ENCODE measurements at regions not wholly inside any gene's neighbourhood (a gene's known extent, or its start where the extent isn't known, plus 50 kb on each side); places are given as distances from the start of the nearest gene placed in this dataset.

GRCh38 chr14:106808458-106808857, 1282.1 kb downstream of the TMEM121 start:
- TF ChIP-seq CTCF (IDR thresholded peaks at IDR 0.05; ENCODE audit: low read depth, low read length, poor library complexity, severe bottlenecking) (no peak), EZH2phosphoT487 (IDR thresholded peaks at IDR 0.05; ENCODE audit: borderline replicate concordance, low read length) (no peak)

All from DOHH2 (cell line).